ENCODE measurements at regions not wholly inside any gene's neighbourhood (a gene's known extent, or its start where the extent isn't known, plus 50 kb on each side); places are given as distances from the start of the nearest gene placed in this dataset.

- TF ChIP-seq CTCF (IDR thresholded peaks at IDR 0.05) (no peak), SIN3A (IDR thresholded peaks at IDR 0.05; ENCODE audit: borderline replicate concordance, insufficient read depth, low read depth, low read length) (no peak)
Measured at GRCh38 chr4:111802191-111802590, 343.1 kb upstream of the FAM241A start.
